Stimulated activated CD4-positive, alpha-beta T cell treated with anti-CD3 and anti-CD28 coated beads, Interleukin-1b, Interleukin-23, amount 100 ng/mL, for 4 hours (primary cell): ENCODE measurements at regions not wholly inside any gene's neighbourhood (a gene's known extent, or its start where the extent isn't known, plus 50 kb on each side); places are given as distances from the start of the nearest gene placed in this dataset.
"Not testable (repeated sequence)": the region's sequence is repeated elsewhere in the genome, so short reads cannot be mapped to it uniquely, and the experiment has no call there.

ENCODE experiments used
- DNase-seq, 2 donors: peaks; one replicate each; pipeline ENCODE4 v3.0.0-alpha.2; 2020; ENCODE audit warnings: low read depth in 2 of 2

GRCh38 chr1:83474946-83475345, 524.0 kb downstream of the TTLL7 start:
- DNase-seq, result not testable (repeated sequence)

- not testable (repeated sequence) for DNase-seq
These were observed 524.9 kb downstream of the TTLL7 start for GRCh38 chr1:83473986-83474385.

- DNase-seq, result not testable (repeated sequence)
These were observed 526.9 kb downstream of the TTLL7 start for GRCh38 chr1:83472066-83472465.

GRCh38 chr1:83471272-83471671, 527.7 kb downstream of the TTLL7 start:
- not testable (repeated sequence) for DNase-seq

GRCh38 chr1:83468336-83468735, 530.6 kb downstream of the TTLL7 start:
- not testable (repeated sequence) for DNase-seq

- not testable (repeated sequence) for DNase-seq
These were observed 541.1 kb downstream of the TTLL7 start for GRCh38 chr1:83457735-83458248.

- DNase-seq, result not testable (repeated sequence)
These were observed 541.7 kb downstream of the TTLL7 start for GRCh38 chr1:83457281-83457680.

- DNase-seq, result not testable (repeated sequence)
These were observed 543.2 kb downstream of the TTLL7 start for GRCh38 chr1:83455753-83456152.

- DNase-seq, result not testable (repeated sequence)
These were observed 553.1 kb downstream of the TTLL7 start for GRCh38 chr1:83445873-83446272.

GRCh38 chr1:83442412-83442811, 556.5 kb downstream of the TTLL7 start:
- not testable (repeated sequence) for DNase-seq

GRCh38 chr1:83440586-83440985, 558.3 kb downstream of the TTLL7 start:
- not testable (repeated sequence) for DNase-seq

GRCh38 chr1:83440021-83440420, 558.9 kb downstream of the TTLL7 start:
- DNase-seq, result not testable (repeated sequence)

- not testable (repeated sequence) for DNase-seq
These were observed 560.6 kb downstream of the TTLL7 start for GRCh38 chr1:83438316-83438715.

- DNase-seq, result not testable (repeated sequence)
These were observed 563.6 kb downstream of the TTLL7 start for GRCh38 chr1:83435336-83435735.

GRCh38 chr1:83427566-83427965, 571.4 kb downstream of the TTLL7 start:
- not testable (repeated sequence) for DNase-seq

GRCh38 chr1:83423382-83423781, 575.5 kb downstream of the TTLL7 start:
- not testable (repeated sequence) for DNase-seq

GRCh38 chr1:83418558-83418957, 580.4 kb downstream of the TTLL7 start:
- no peak for DNase-seq

GRCh38 chr1:83413839-83414107, 585.2 kb downstream of the TTLL7 start:
- not testable (repeated sequence) for DNase-seq

- not testable (repeated sequence) for DNase-seq
These were observed 588.1 kb downstream of the TTLL7 start for GRCh38 chr1:83410746-83411413.

- not testable (repeated sequence) for DNase-seq
These were observed 592.1 kb downstream of the TTLL7 start for GRCh38 chr1:83406693-83407371.

- DNase-seq, result not testable (repeated sequence)
These were observed 593.1 kb downstream of the TTLL7 start for GRCh38 chr1:83405789-83406188.

GRCh38 chr1:83403500-83403899, 595.4 kb downstream of the TTLL7 start:
- not testable (repeated sequence) for DNase-seq

- DNase-seq, result not testable (repeated sequence)
These were observed 597.8 kb downstream of the TTLL7 start for GRCh38 chr1:83401146-83401545.
